PC-9 (cell line): ENCODE measurements at regions not wholly inside any gene's neighbourhood (a gene's known extent, or its start where the extent isn't known, plus 50 kb on each side); places are given as distances from the start of the nearest gene placed in this dataset.

Experiments
- CTCF ChIP-seq: fragments of 200-600 bp; sonication (generic); conservative IDR thresholded peaks from 2 replicates; pipeline ENCODE4 v1.6.1; 2017; ENCODE audit warnings: mixed run types, antibody characterized with exemption, mild to moderate bottlenecking, moderate library complexity
- EZH2 ChIP-seq: fragments of 200-600 bp; sonication (generic); IDR thresholded peaks from 2 replicates; pipeline ENCODE4 v1.8.0; 2017; ENCODE audit warnings: antibody characterized with exemption, low read depth

GRCh38 chr22:26823966-26824365 is 166.6 kb downstream of the MIAT start:
- TF ChIP-seq CTCF (no peak), EZH2 (no peak)
